Smooth muscle cell (in vitro differentiated cells): ENCODE measurements at regions not wholly inside any gene's neighbourhood (a gene's known extent, or its start where the extent isn't known, plus 50 kb on each side); places are given as distances from the start of the nearest gene placed in this dataset.

Source experiments
- DNase-seq: peaks from one replicate; lab custom pipeline; 2025; ENCODE audit not compliant: unreplicated experiment; lab: John Stamatoyannopoulos, UW
- H2AFZ ChIP-seq: fragments of 200-600 bp; sonication (generic); 2 replicates; pipeline ENCODE4 v1.6.0; 2016; ENCODE audit warnings: antibody characterized with exemption, low read depth, mild to moderate bottlenecking
- H3F3A ChIP-seq: fragments of 200-600 bp; sonication (generic); 2 replicates; pipeline ENCODE4 v1.6.0; 2017; ENCODE audit warnings: antibody characterized with exemption, low read depth
- H3K27ac ChIP-seq: fragments of 200-600 bp; sonication (generic); 2 replicates; pipeline ENCODE4 v1.5.1; 2016; ENCODE audit warnings: low read depth, mild to moderate bottlenecking
- H3K27me3 ChIP-seq: fragments of 200-600 bp; sonication (generic); 2 replicates; pipeline ENCODE4 v1.6.1; 2016; ENCODE audit warnings: low read depth, mild to moderate bottlenecking
- H3K36me3 ChIP-seq: fragments of 200-600 bp; sonication (generic); 2 replicates; pipeline ENCODE4 v1.5.1; 2016; ENCODE audit warnings: low read depth
- H3K4me1 ChIP-seq: fragments of 200-600 bp; sonication (generic); 2 replicates; pipeline ENCODE4 v1.5.1; 2016; ENCODE audit warnings: low read depth
- H3K4me2 ChIP-seq: fragments of 200-600 bp; sonication (generic); 2 replicates; pipeline ENCODE4 v1.6.0; 2016; ENCODE audit warnings: mild to moderate bottlenecking
- H3K4me3 ChIP-seq: fragments of 200-600 bp; sonication (generic); 2 replicates; pipeline ENCODE4 v1.5.1; 2016; ENCODE audit warnings: mild to moderate bottlenecking
- H3K79me2 ChIP-seq: fragments of 200-600 bp; sonication (generic); 2 replicates; pipeline ENCODE4 v1.6.0; 2016; ENCODE audit warnings: low read depth, mild to moderate bottlenecking
- H3K9ac ChIP-seq: fragments of 200-600 bp; sonication (generic); 2 replicates; pipeline ENCODE4 v1.6.0; 2016; ENCODE audit warnings: low read depth
- H3K9me3 ChIP-seq: fragments of 200-600 bp; sonication (generic); replicated peaks from 2 replicates; pipeline ENCODE4 v1.5.1; 2016; ENCODE audit warnings: low read depth
- H4K20me1 ChIP-seq: fragments of 200-600 bp; sonication (generic); 2 replicates; pipeline ENCODE4 v1.6.0; 2016; ENCODE audit warnings: low read depth
- WGBS: methylation state at CpG from one replicate; pipeline ENCODE4 v1.1.7; 2016; ENCODE audit warnings: low lambda C conversion rate; 5-methylcytosine and 5-hydroxymethylcytosine counted together
- TF ChIP-seq, protein P1 (sequence below): fragments of 200-600 bp; sonication (generic); IDR thresholded peaks from 2 replicates; pipeline ENCODE4 v1.5.1; 2017; ENCODE audit warnings: borderline replicate concordance, mild to moderate bottlenecking, antibody characterized with exemption; ENCODE audit not compliant: insufficient read depth, poor library complexity, severe bottlenecking

DNA sequence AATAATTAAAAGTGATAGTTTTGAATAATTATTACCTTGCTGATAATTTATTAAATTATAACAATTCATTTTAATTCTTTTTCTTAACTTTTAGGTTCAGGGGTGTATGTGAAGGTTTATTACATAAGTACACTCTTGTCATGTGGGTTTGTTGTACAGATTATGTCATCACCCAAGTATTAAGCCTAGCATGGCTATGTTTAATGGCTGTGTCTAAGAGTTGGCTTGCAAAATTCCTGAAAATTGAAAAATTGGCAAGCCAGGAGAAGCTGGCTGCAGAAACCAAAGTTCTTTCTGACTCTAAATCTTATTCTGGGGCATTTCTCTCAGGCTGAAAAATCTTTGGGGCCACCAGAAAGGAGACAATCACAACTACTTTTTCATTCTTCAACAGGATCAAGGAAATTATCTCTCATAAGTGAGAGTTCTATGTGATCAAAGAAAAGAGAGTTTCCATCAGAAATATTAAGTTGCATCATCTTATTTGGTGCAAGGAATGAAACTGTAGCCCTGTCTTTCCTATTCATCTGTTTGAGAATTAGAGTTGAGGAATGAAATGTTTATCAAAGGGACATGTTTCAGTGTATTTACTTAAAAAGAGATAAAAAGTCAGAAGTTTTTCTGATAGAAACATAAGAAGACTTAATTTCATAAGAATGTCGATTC is 412.1 kb upstream of the CDH2 start:
- peaks cover 6% of the 10 kb centered on the region for H3K4me1 ChIP-seq
- whole genome bisulfite sequencing, result 94% methylated on average over 1 of the region's 1 CpG
- H3K36me3 ChIP-seq, result no peaks in the 10 kb centered on the region
- H3K9me3 ChIP-seq, result no peaks in the 10 kb centered on the region
- H3F3A ChIP-seq, result peaks cover 5% of the 10 kb centered on the region
- DNase-seq, result no peak
- H3K4me2 ChIP-seq, result no peak overlapping the region
- H3K27me3 ChIP-seq, result no peaks in the 10 kb centered on the region
- no peaks in the 10 kb centered on the region for H4K20me1 ChIP-seq
- no peak overlapping the region for H3K4me3 ChIP-seq
- H3K79me2 ChIP-seq, result no peaks in the 10 kb centered on the region
- no peak overlapping the region for H3K27ac ChIP-seq
- H3K9ac ChIP-seq, result no peak overlapping the region
- H2AFZ ChIP-seq, result peak overlapping the region; percentile 12
- TF ChIP-seq, protein P1, sequence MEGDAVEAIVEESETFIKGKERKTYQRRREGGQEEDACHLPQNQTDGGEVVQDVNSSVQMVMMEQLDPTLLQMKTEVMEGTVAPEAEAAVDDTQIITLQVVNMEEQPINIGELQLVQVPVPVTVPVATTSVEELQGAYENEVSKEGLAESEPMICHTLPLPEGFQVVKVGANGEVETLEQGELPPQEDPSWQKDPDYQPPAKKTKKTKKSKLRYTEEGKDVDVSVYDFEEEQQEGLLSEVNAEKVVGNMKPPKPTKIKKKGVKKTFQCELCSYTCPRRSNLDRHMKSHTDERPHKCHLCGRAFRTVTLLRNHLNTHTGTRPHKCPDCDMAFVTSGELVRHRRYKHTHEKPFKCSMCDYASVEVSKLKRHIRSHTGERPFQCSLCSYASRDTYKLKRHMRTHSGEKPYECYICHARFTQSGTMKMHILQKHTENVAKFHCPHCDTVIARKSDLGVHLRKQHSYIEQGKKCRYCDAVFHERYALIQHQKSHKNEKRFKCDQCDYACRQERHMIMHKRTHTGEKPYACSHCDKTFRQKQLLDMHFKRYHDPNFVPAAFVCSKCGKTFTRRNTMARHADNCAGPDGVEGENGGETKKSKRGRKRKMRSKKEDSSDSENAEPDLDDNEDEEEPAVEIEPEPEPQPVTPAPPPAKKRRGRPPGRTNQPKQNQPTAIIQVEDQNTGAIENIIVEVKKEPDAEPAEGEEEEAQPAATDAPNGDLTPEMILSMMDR, result no peak

DNA sequence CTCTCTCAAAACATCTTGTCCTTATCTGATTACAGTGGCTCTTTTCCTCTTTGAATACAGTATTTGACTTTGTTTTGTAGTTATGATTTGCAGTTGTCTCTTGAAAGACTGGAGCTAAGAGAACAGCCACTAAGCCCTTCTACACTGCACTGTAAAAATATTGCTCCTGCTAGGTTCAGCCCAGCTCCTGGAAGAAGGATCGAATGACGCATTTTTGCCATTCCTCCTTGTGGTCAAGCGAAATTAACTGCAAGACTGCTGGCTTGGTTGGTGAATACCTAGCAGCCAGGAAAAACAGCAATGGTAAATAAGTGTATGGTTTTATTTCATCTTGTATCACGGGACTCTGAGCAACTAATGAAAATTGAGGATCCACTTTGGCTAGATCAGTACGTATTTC is 407.8 kb upstream of the CDH2 start:
- Histone ChIP-seq H3K9me3 (no peaks in the 10 kb centered on the region), H3K4me2 (peak overlapping the region; percentile 60), H3K27ac (peak overlapping the region; percentile 60), H3K36me3 (no peaks in the 10 kb centered on the region), H3K27me3 (no peaks in the 10 kb centered on the region), H3F3A (peaks cover 5% of the 10 kb centered on the region), H3K79me2 (no peaks in the 10 kb centered on the region), H2AFZ (peak overlapping the region; percentile 81), H3K4me3 (no peak overlapping the region), H3K9ac (peak overlapping the region; percentile 28), H3K4me1 (peaks cover 6% of the 10 kb centered on the region), H4K20me1 (no peaks in the 10 kb centered on the region)
- no peak for DNase-seq
- TF ChIP-seq, protein P1, result no peak
- WGBS, result 15% methylated on average over 5 of the region's 5 CpGs

DNA sequence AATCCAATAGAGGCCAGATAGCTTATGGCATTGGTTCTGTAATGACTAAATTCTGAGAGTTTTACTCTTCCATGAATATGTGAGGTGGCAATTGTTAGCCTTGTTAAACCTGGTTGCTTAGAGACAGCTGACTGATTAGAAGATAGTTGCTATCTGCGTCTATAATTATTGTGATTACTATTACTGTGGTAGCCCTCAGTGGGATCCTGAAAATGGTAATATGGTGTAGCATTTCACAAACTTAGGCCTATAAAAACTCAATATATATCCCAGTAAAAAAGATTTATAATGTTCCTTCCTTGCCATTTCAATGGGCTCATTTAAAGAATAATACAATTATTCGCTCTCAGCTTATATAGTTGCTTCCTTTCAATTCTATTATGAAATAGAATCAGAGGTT is 405.8 kb upstream of the CDH2 start:
- Histone ChIP-seq H2AFZ (no peak overlapping the region), H3K9ac (no peak overlapping the region), H3K4me3 (no peak overlapping the region), H3K9me3 (no peaks in the 10 kb centered on the region), H3K27ac (no peak overlapping the region), H3K4me1 (peaks cover 6% of the 10 kb centered on the region), H3K36me3 (no peaks in the 10 kb centered on the region), H3F3A (peaks cover 5% of the 10 kb centered on the region), H3K79me2 (no peaks in the 10 kb centered on the region), H3K27me3 (no peaks in the 10 kb centered on the region), H3K4me2 (no peak overlapping the region), H4K20me1 (no peaks in the 10 kb centered on the region)
- WGBS, result 95% methylated on average over 2 of the region's 2 CpGs
- TF ChIP-seq, protein P1, result no peak
- no peak for DNase-seq

DNA sequence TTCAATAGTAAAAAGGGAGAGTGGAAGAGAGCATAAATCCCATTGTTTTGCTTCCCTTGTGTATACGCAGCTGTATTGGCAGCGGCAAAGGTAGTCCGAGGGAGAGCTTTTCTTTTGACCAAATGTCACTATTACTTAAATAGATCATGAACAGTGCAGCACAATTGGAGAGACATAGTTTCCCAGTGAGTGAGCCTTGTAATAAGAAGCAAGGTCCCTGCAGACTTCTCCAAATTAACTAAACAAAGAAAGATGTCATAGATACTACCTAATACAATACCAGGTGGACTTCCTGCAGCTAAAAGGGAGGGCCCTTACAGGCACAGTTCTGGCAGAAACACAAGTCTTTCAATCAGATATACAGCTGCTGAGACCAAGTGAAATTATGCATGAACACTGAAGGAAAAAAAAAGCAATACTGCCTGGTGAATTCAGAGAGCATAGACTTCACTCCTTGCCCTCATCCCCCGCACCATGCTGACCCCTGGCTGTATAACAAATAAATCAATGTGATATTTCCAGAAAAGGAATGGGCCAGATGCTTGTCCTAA is 404.7 kb upstream of the CDH2 start:
- Histone ChIP-seq H3K79me2 (no peaks in the 10 kb centered on the region), H3K4me2 (no peak overlapping the region), H2AFZ (no peak overlapping the region), H3K27ac (no peak overlapping the region), H3K4me3 (no peak overlapping the region), H3K27me3 (no peaks in the 10 kb centered on the region), H3K9me3 (no peaks in the 10 kb centered on the region), H3K36me3 (no peaks in the 10 kb centered on the region), H3K9ac (no peak overlapping the region), H4K20me1 (no peaks in the 10 kb centered on the region), H3F3A (peaks cover 5% of the 10 kb centered on the region), H3K4me1 (peaks cover 6% of the 10 kb centered on the region)
- 87% methylated on average over 4 of the region's 4 CpGs for WGBS
- TF ChIP-seq, protein P1, result no peak
- DNase-seq, result no peak
